Activated naive CD4-positive, alpha-beta T cell treated with anti-CD3 and anti-CD28 coated beads, Interleukin-2, amount 10 ng/mL, durations not matched to agents 7 days and 5 days (primary cell): ENCODE measurements at regions not wholly inside any gene's neighbourhood (a gene's known extent, or its start where the extent isn't known, plus 50 kb on each side); places are given as distances from the start of the nearest gene placed in this dataset.
"Not testable (repeated sequence)": the region's sequence is repeated elsewhere in the genome, so short reads cannot be mapped to it uniquely, and the experiment has no call there.

Experiments
- CTCF ChIA-PET: fragments of 350-600 bp; sonication (Branson Sonifier 250); formaldehyde crosslinking; loops from one replicate; lab custom pipeline; 2021; ENCODE audit warnings: antibody characterized with exemption; lab: Charles Lee
- DNase-seq: peaks from one replicate; pipeline ENCODE4 v3.0.0-alpha.2; 2020
- H3K27ac Mint-ChIP-seq: one replicate; pipeline ENCODE4 v1.8.0; 2021; ENCODE audit warnings: mild to moderate bottlenecking, moderate library complexity, mixed read lengths
- H3K27me3 Mint-ChIP-seq: one replicate; pipeline ENCODE4 v1.8.0; 2021; ENCODE audit warnings: mild to moderate bottlenecking, mixed read lengths
- H3K36me3 Mint-ChIP-seq: one replicate; pipeline ENCODE4 v1.8.0; 2021; ENCODE audit warnings: mixed read lengths
- H3K4me1 Mint-ChIP-seq: one replicate; pipeline ENCODE4 v1.8.0; 2021; ENCODE audit warnings: mixed read lengths
- H3K4me3 Mint-ChIP-seq: one replicate; pipeline ENCODE4 v1.8.0; 2021; ENCODE audit warnings: mild to moderate bottlenecking, moderate library complexity, mixed read lengths
- H3K9me3 Mint-ChIP-seq: one replicate; pipeline ENCODE4 v1.8.0; 2021; ENCODE audit warnings: mixed read lengths

DNA sequence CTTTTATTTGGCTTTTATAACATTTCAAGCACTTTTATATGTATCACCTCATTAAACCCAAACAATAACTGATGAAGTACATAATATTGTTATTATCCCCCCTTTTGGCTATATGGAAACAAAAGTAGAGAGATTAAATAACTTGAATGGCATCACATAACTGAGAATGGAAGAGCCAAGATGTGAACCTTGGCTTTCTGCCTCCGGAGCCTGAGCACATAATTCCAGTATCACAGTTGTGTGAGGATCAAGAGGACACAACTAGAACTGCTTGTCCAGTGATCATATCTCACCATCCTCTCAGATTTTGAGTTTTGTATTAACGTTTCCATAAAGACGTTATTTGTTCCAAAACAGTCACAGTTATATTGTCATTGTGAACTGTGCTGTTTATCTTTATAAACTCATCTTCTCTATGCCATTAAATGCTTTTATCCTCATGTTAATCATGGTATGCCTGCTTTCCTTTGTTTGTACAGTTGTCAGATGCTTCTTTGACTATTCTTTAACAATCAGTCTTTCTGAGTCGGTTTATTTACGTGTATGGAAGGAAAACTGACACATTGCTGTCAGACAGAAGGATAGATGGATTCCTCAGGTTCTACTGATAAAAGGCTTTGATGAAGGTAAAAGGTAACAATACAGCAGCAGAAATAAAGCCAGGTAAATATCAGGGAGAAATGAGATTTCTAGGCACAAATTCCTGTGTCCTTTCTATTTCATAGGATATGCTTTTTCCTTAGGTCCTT lies 92.0 kb upstream of the FAM13C start:
- DNase-seq, result no peak
- H3K27ac Mint-ChIP-seq, result no peak overlapping the region
- H3K4me1 Mint-ChIP-seq, result no peaks in the 10 kb centered on the region
- no peaks in the 10 kb centered on the region for H3K36me3 Mint-ChIP-seq
- H3K9me3 Mint-ChIP-seq, result peaks cover 5% of the 10 kb centered on the region
- CTCF ChIA-PET, result no interaction called here
- H3K27me3 Mint-ChIP-seq, result no peaks in the 10 kb centered on the region
- no peak overlapping the region for H3K4me3 Mint-ChIP-seq

DNA sequence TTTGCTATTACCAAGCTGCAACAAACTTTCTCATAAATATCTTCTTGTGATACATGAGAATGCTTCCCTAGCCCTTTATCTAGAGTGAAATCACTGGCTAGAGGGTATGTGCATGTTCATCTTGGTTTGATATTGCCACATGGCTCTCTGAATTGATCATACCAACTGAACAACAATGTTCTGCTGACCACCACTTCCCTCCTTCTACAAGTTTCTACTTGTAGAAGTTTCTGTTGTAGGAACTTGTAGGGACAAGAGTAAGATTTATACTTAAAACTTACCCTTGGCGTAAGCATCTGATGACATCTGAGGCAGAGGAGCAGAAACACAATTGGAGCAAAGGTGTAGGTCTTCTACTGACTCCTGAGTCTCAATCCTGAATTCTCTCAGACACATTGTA lies 86.3 kb upstream of the FAM13C start:
- no peak for DNase-seq
- H3K4me3 Mint-ChIP-seq, result no peak overlapping the region
- no peaks in the 10 kb centered on the region for H3K4me1 Mint-ChIP-seq
- CTCF ChIA-PET, result no interaction called here
- peaks cover 5% of the 10 kb centered on the region for H3K9me3 Mint-ChIP-seq
- H3K27ac Mint-ChIP-seq, result no peak overlapping the region
- H3K27me3 Mint-ChIP-seq, result no peaks in the 10 kb centered on the region
- H3K36me3 Mint-ChIP-seq, result no peaks in the 10 kb centered on the region

DNA sequence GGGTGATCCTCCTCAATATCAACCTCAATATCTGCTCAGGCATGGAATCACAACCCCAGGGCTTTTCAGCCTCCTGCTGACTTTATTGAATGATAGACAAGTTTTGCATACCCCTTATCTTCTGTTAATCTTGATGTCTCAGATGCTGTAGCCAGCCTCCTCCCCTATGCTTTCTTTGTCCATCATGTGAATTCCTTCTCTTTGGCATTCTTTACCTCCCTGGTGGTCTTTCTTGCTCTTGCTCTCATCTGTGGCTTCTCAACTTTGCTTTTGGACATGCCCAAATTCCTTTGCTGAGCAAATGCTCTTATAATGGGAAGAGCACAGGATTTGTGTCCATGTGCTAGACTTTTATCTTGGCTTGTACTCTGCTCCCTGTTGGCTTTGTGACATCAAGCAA lies 73.4 kb upstream of the FAM13C start:
- no peaks in the 10 kb centered on the region for H3K27me3 Mint-ChIP-seq
- no peak overlapping the region for H3K4me3 Mint-ChIP-seq
- CTCF ChIA-PET, result no interaction called here
- no peaks in the 10 kb centered on the region for H3K9me3 Mint-ChIP-seq
- H3K4me1 Mint-ChIP-seq, result no peaks in the 10 kb centered on the region
- H3K36me3 Mint-ChIP-seq, result no peaks in the 10 kb centered on the region
- no peak overlapping the region for H3K27ac Mint-ChIP-seq
- no peak for DNase-seq

DNA sequence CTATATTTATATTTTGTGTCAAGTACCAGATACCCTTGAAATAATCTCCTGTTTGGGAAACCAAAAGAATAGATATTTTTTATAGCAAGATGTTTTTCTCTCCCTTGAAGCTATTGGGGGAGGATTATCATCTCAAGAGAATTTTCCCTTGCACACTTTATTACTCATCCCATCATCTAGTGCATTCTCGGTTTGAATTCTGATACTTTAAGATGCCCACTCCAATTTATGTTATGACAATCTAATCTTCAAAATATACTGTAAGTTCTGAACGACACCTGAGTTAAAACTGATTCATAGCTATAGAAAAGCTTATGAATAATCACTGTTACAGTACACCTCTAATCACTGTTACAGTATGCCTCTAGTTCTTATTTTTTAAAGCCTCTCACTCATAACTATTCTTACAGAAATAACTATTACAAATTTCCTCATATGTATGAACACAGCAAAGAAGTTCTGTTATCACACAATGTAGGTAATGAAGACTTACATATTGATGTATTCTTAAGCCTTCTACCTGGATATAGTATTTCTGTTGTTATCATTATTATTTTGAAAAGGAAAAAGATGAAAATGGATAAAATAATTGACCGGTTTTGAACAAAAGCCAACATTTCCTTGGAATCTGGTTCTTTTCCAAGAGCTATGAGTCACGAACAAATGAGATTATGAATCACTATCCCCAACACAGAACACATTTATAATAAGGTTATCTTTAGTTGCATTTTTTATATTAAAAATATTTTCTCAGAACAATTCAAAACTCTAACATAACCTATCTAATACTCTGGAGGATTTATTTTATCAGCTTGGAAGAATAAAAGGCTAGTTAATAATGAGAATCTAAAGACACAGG lies 72.3 kb upstream of the FAM13C start:
- Mint-ChIP-seq H3K36me3 (no peaks in the 10 kb centered on the region), H3K4me1 (no peaks in the 10 kb centered on the region), H3K4me3 (no peak overlapping the region), H3K27me3 (no peaks in the 10 kb centered on the region), H3K9me3 (no peaks in the 10 kb centered on the region), H3K27ac (no peak overlapping the region)
- CTCF ChIA-PET, result no interaction called here
- no peak for DNase-seq

DNA sequence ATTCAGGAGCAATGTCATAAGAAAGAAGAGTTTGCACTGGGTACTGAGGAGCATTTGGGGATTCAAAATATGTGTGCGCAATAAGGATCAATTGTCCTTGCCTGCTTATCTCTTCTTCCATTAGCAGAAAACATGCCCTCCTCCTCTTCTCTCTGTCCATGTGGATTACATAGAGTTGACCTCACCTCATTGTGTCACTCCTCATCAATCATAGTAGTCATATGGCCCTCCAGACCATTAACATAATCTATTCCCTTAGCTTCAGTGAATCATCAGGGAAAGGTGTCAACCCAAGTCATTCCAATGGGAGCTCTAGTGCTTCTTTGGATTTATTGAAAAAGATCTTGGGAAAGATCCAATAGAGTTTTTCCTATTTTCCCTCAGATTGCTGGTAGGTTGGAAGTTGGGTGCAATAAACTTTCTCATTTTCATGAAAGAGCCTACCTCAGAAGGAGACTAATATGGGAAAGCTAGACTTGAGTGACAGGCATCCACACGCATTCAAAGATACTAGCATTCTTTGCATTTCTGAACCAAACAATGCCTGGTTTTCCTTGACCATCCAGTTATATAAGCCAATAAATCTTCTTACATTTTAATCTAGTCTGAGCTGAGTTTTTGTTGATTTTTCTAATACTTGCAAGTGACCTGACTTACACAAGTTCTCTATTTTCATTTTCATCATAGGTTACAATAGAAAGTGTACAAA lies 71.5 kb upstream of the FAM13C start:
- Mint-ChIP-seq H3K4me1 (no peaks in the 10 kb centered on the region), H3K4me3 (no peak overlapping the region), H3K9me3 (no peaks in the 10 kb centered on the region), H3K27ac (no peak overlapping the region), H3K27me3 (no peaks in the 10 kb centered on the region), H3K36me3 (no peaks in the 10 kb centered on the region)
- CTCF ChIA-PET, result interaction anchor here (1.1 kb wide), 1 partner anchor 192 kb away, joined by 3 read pairs; no protein-coding TSS in a partner anchor
- no peak for DNase-seq

DNA sequence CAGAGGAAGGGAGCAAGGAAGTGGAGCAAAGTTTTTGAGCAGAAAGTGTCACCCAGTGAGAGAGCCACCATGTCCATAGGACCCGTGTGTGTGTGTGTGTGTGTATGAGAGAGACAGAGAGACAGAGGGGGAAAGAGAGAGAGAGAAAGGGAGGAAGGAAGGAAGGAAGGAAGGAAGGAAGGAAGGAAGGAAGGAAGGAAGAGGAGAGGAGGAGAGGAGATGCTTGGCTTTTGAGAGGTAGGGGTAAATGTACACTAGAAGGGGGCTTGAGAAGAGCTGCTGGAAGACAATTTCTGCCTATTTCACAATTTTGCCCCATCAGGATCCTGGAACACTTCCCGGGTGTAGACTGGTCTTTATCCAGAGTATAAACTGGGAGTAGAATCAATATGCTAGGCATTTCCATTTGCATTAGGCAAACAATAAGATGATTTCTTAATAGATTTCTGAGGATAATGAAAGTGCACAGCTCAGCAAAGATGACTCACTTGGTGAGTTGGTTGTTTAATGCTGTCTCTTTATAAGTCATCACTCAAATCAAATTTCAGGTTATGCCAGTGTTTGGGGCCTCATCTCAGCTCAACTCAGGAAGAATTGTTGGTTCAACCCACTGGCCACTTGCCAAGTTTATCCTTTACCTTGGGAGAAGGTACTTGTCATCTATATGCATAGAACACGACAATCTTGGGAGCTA lies 70.0 kb upstream of the FAM13C start:
- no peak for DNase-seq
- Mint-ChIP-seq H3K36me3 (no peaks in the 10 kb centered on the region), H3K9me3 (no peaks in the 10 kb centered on the region), H3K27me3 (no peaks in the 10 kb centered on the region), H3K27ac (no peak overlapping the region), H3K4me1 (no peaks in the 10 kb centered on the region), H3K4me3 (no peak overlapping the region)
- CTCF ChIA-PET, result interaction anchor here (1.1 kb wide), 1 partner anchor 194 kb away, joined by 3 read pairs; no protein-coding TSS in a partner anchor

DNA sequence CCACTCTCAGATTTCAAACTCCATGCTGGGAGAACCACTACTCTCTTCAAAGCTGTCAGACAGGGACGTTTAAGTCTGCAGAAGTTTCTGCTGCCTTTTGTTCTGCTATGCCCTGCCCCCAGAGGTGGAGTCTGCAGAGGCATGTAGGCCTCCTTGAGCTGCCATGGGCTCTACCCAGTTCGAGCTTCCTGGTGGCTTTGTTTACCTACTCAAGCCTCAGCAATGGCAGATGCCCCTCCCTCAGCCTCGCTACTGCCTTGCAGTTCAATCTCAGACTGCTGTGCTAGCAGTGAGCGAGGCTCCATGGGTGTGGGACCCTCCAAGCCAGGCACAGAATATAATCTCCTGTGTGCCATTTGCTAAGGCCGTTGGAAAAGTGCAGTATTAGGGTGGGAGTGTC lies 51.4 kb upstream of the FAM13C start:
- CTCF ChIA-PET, H3K27ac Mint-ChIP-seq, H3K4me3 Mint-ChIP-seq, H3K36me3 Mint-ChIP-seq, H3K4me1 Mint-ChIP-seq, H3K27me3 Mint-ChIP-seq, DNase-seq: not testable (repeated sequence)
- H3K9me3 Mint-ChIP-seq, result peaks cover 13% of the 10 kb centered on the region
